Stimulated activated CD4-positive, alpha-beta T cell treated with anti-CD3 and anti-CD28 coated beads, Interleukin-4, amount 100 ng/mL, for 48 hours (primary cell): ENCODE measurements at regions not wholly inside any gene's neighbourhood (a gene's known extent, or its start where the extent isn't known, plus 50 kb on each side); places are given as distances from the start of the nearest gene placed in this dataset.
"Not testable (repeated sequence)": the region's sequence is repeated elsewhere in the genome, so short reads cannot be mapped to it uniquely, and the experiment has no call there.

Experiments
- DNase-seq, 2 donors: peaks; one replicate each; pipeline ENCODE4 v3.0.0-alpha.2; 2020; ENCODE audit warnings: low read depth in 2 of 2

DNA sequence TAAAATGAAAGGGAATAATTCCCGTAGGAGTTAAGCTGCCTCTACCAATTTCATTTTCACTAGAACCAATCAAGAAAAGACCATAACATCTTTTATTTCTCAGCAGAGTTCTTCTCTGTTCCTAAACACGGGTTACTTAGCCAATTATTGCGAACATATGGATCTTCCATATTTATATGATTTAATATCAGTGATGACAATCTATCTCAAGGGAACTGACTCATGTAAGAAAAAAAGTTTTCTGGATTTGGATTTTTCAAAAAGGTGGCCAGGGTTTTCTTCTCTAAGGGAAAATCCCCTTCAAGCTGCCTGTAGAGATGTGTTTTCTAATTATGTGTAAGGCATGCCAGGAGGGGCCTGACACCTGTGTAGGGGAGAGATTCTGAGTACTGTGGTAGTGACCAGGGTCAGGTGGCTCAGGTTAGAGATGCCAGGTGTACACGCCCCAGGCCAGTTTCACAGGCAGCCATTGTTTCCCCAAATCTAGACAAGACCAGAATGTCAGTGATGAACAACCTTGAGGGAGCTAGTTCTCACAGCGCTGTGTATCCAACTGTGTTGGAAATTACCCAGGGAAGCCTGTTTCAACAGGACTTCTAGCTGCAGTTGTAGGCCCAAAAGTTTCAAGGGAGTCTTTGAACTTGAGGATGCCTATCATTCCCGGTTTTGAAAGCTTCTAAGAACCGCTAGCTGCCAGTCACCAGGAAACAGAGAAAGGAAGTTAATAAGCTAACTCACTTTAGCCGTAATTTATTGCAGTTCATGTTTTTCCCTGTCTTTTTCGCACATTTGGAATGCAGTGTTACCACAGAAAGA lies 572.5 kb upstream of the RGMB start:
- no peak for DNase-seq

GRCh38 chr5:98204798-98205197 lies 568.7 kb upstream of the RGMB start:
- no peak for DNase-seq

DNA sequence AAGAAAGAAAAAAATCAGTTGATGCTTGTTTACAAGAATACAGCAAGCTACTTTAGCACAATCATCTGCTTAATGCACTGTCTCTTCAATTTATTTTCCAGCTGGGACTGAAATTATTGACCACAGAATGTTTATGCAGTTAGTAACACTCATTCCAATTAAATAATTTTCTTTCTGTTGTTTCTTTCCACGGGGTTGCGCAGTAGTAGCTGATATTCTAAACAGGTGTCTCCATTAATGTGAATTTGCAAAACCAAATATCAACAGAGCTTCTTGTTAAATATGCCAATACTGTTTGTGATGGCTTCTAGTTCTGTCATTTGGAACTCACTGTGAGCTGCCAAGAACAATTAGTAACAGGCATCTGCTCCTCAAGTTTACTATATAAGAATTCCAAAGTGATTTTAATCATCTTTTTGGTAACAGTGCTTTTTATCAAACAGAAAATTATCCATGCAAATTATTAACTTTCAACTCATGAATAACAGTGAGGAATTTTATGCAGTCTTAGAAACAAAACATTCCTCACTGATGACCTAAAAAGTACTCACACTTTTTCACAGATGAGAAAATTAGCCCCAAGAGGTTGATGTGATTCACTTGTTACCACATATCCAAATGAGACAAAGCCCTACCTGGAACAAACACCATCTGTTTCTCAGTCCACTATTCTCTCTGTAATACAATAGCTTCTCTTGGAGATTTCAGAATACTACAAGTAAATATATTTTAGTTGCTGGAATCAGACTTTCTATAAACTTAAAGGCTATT lies 567.6 kb upstream of the RGMB start:
- no peak for DNase-seq

GRCh38 chr5:98206566-98206965 lies 566.9 kb upstream of the RGMB start:
- DNase-seq: no peak

GRCh38 chr5:98209418-98209817 lies 564.0 kb upstream of the RGMB start:
- DNase-seq: no peak

DNA sequence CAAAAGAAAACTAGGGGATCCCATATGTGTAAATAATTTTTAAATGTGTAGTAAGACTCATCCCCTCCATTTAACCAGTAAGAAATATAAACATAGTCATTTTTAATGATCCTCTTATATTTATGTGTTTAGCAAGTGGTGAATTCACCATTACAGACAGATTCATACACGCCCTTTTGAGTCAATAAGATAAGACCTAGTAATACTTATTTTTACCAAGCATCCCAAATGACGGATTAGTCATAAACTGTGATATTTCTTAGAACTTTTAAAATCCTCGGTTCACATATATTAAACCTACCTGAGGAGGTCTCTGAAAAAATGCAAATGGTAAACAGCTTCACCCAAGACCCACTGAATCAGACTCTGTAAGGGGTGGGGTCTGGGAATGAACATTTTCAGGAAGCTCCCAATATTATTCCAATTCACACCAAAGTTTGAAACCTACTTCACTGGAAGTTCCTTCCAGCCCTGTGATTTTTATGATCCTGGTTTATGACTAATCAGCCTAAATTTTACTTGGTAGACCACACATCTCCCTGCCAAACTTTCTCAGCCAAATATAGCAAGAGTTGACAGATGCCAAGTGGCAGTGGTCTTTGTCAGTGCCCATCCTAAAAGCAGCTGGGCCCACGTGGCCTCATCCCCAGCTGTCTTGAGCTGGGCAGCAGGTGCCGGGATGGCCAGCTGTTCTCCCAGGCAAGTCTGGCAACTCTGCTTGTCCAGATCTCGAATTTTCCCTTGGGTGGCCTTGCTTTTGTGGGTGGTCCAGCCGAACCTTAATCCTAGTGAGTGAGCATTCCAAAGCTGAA lies 559.0 kb upstream of the RGMB start:
- DNase-seq: no peak

DNA sequence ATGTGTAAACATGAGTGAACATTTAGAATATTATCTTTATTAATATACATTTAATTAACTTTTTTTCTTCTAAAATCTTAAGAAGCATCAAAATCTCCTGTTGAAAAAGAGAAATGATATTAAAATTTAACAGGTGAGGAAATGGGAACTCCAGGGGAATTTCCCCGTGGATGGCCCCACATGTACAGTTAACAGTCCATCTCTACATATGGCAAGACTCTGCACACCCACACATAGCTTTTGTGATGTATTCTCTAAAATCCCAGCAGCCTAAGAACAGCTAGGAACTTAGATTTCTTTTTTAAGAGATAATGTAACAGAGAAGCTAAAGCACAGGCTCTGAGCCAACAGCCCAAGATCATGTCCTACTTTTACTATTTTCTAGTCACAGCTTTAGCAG lies 556.3 kb upstream of the RGMB start:
- no peak for DNase-seq

- DNase-seq: no peak
Observed at GRCh38 chr5:98218838-98219237, 554.6 kb upstream of the RGMB start.

GRCh38 chr5:98227489-98227888 lies 546.0 kb upstream of the RGMB start:
- no peak for DNase-seq

- DNase-seq: no peak
Observed at GRCh38 chr5:98231089-98231488, 542.4 kb upstream of the RGMB start.

GRCh38 chr5:98237794-98238193 lies 535.7 kb upstream of the RGMB start:
- DNase-seq: not testable (repeated sequence)

- DNase-seq: no peak
Observed at GRCh38 chr5:98243972-98244371, 529.5 kb upstream of the RGMB start.

DNA sequence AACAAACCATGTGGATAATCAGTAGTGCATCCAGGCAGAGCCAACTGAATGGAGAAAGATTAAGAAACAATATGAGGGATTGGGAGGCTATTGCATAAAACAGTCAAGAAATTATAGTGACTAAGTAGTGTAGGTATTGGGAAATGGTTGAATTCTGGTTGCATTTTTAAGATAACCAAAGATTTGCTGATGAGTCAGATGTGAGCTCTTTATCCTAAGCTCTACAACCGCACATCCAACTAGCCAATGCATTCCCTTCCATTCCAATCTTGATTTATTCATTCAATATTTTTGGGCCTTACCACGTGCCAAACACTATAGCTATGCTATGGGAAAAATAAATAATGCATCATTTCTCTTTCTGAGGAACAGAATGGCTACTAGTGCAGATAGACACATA lies 524.5 kb upstream of the RGMB start:
- no peak for DNase-seq

DNA sequence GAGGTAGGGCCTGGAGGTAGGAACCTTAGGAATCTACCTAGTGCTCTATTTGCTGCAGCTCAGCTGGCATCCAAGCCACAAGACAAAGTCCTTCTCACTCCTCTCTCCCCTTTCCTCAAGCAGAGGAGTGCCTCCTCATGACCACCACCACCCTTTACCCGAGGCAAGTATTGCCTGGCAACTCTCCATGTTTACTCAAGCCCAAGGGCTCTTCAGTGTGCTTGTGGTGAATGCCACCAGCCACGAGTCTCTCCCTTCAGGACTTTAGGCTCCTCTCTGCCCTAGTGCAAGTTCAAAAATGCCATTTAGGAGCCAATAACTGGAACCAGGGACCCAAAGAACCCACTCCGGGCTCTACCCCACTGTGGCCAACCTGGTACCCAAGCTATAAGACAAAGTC lies 514.5 kb upstream of the RGMB start:
- DNase-seq: no peak

DNA sequence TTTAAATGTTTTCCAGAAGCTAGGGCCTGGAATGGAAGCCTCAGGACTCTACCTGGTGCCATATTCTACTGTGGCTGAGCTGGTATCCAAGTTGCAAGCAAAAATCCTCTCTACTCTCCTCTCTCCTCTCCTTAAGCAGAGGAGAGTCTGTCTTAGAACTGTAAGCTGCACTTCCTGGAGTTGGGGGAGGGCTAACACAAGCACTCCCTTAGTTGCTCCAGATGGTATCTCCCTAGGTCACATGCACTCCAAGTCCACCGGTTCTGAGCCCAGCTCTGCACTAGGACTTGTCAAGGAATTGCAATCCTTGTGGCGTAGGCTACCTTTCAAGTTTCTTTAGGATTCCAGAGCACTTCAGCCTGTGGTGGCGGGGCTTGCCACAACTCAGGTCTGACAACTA lies 513.9 kb upstream of the RGMB start:
- DNase-seq: no peak

DNA sequence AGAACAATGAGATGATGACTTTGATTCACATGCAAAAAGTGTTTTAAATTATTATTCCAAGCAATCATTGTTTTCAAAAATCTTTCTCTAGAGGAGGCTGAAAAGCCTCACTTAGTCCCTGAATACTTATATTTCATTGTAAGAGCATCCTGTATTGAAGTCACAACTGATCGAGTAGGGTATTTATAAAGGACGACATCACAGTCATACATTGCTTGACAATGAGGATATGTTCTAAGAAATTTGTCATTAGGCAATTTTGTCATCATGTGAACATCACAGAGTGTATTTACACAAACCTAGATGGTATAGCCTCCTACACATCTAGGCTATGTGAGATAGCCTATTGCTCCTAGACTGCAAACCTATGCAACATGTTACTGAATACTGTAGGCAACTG lies 510.4 kb upstream of the RGMB start:
- no peak for DNase-seq

DNA sequence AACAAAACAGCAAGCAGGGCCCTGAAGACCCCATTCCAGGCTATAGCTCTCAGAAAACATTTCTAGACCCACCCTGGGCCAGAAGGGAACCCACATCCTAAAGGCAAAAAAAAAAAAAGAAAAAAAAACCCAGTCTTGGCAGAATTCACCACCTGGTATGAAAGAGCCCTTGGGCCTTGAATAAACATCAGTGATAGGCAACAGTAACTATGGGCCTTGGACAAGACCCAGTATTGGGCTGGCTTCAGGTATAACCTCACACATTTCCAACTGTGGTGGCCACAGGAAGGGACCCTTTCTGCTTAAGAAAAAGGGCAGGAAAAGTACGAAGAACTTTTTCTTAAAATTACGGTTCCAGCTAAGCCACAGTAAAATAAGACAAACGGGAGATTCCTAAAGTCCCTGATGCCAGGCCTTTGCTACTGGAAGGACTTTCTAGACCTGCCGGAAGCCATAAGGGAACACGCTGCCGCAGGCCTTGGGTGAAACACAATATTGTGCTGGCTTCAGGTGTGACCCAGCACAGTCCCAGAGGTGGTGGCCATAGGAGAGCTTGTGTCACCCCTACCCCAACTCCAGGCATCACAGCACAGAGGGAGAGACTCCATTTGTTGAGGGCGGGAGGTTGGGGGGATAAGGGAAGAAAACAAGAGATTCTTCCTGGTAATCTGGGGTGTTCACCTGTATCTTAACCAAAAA lies 505.2 kb upstream of the RGMB start:
- no peak for DNase-seq

GRCh38 chr5:98275980-98276379 lies 497.5 kb upstream of the RGMB start:
- no peak for DNase-seq

GRCh38 chr5:98282521-98282920 lies 490.9 kb upstream of the RGMB start:
- DNase-seq: no peak

DNA sequence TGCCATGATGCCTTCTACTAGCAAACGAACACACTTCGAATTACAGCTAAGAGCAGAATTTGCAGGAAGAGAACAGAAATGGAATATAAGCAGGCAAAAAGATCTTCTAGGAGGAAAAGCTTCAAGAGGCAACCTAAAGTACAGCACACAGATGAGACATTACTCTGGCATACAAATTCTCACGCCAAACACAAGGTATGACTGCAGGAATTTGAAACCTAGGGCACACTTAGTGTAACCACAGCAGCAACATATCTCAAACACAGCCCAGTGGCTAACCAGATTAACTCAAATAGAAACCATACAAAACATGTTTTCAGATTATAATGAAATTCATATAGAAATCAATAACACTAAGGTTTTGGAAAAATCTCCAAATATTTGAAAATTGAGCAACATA lies 481.0 kb upstream of the RGMB start:
- no peak for DNase-seq

GRCh38 chr5:98296426-98296825 lies 477.0 kb upstream of the RGMB start:
- no peak for DNase-seq

- DNase-seq: no peak
Observed at GRCh38 chr5:98299435-98299834, 474.0 kb upstream of the RGMB start.
